Ureter (tissue), 1 donor: ENCODE measurements at regions not wholly inside any gene's neighbourhood (a gene's known extent, or its start where the extent isn't known, plus 50 kb on each side); places are given as distances from the start of the nearest gene placed in this dataset.

ENCODE experiments used
- DNase-seq: peaks from one replicate; pipeline ENCODE4 v3.0.0-alpha.2; 2020; ENCODE audit warnings: low spot score
- donor health status: DM: yes; HTN: yes; CAD: no.

- no peak for DNase-seq
Observed at GRCh38 chr2:149653831-149654445, 66.4 kb upstream of the MMADHC start.

GRCh38 chr2:149652926-149653325 is 65.4 kb upstream of the MMADHC start:
- DNase-seq: no peak

- DNase-seq: no peak
Observed at GRCh38 chr2:149652526-149652925, 65.0 kb upstream of the MMADHC start.

DNA sequence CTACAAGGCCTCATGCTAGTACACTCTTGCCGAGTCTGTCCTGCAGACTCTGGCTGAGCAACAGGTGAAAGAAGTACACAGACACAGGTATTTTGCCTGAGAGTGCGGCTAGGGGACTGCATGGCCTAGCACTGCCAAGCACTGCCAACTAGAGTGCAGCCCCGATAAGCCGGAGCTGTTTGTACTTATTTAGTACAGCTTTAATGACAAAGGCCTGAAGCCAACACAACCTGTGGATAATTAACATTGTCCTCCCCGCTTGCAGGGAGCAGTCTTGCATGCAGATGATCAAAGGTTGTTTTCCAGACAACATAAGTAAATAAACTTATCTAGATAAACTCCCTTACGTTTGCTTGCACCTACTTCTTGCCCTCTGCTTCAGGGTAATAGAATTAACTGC is 63.7 kb upstream of the MMADHC start:
- DNase-seq: no peak

GRCh38 chr2:149650006-149650405 is 62.4 kb upstream of the MMADHC start:
- DNase-seq: no peak

DNA sequence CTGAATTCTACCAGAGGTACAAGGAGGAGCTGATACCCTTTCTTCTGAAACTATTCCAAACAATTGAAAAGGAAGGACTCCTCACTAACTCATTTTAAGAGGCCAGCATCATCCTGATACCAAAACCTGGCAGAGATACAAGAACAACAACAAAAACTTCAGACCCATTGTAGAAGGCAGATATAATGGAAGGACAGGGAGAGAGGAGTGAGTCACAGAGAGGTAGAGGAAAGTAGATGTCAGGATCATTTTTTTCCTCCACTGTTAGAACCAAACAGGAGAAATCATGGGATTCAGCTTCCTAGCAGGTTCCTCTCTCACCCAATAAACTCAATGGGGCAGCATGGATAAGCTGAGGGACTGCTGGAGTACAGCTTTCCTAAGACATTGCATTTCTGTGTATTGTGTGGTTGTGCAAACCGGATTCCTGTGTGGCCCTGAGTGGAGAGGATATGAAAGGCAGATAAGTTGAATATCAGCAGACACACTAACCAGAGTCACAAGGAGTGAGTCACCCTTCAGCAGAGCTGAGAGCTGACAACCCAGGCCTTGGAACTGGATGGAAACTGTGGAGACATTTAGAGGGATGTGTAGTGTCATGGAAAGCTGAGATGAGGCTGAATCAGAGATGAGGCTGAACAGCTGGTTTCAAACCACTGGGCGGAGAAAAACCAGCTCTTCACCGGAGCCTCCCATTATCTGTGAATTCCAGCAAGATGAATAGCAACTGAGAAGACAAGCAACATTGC is 60.9 kb upstream of the MMADHC start:
- peak; percentile 45 for DNase-seq

DNA sequence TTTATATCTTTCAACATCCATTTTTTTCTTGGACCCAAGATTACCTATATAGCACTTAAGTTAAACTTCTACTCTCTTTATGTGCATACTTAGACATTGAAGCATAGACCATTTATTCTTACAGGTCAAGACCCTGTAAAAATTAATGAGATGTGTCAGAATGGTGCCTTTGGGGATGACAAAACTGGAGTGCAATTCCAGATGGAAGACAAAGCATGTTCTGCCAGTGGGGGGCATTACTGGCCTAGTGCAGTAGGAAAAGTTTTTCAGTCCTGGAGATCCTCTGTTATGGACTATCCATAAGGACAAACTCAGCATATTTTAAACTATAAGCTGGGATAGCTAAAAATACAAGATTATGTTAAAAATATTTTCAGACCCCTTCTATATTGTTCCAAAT is 57.8 kb upstream of the MMADHC start:
- DNase-seq: no peak
